ENCODE measurements at regions not wholly inside any gene's neighbourhood (a gene's known extent, or its start where the extent isn't known, plus 50 kb on each side); places are given as distances from the start of the nearest gene placed in this dataset.
"Not testable (repeated sequence)": the region's sequence is repeated elsewhere in the genome, so short reads cannot be mapped to it uniquely, and the experiment has no call there.

GRCh38 chr21:5103880-5104561 lies 5417.4 kb upstream of the TPTE start:
- not testable (repeated sequence) for DNase-seq (ENCODE audit: low read depth)

DNA sequence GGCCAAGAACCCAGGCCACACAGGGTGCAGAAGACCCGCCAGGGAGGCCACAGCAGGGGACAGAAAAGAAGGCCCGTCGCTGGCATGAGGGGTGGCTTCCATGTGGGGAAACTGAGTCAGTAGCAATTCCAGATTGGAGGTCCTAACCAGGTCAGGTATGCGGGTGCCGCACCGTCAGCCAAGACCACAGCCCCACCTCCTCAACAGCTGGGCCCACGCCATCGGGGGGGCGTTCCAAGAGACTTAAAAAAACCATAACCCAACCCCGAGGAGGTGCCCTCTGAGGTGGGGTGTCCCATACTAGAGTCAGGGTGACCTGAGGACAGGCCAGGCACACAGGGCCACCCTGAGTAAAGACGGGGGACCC lies 5416.8 kb upstream of the TPTE start:
- not testable (repeated sequence) for DNase-seq (ENCODE audit: low read depth)

DNA sequence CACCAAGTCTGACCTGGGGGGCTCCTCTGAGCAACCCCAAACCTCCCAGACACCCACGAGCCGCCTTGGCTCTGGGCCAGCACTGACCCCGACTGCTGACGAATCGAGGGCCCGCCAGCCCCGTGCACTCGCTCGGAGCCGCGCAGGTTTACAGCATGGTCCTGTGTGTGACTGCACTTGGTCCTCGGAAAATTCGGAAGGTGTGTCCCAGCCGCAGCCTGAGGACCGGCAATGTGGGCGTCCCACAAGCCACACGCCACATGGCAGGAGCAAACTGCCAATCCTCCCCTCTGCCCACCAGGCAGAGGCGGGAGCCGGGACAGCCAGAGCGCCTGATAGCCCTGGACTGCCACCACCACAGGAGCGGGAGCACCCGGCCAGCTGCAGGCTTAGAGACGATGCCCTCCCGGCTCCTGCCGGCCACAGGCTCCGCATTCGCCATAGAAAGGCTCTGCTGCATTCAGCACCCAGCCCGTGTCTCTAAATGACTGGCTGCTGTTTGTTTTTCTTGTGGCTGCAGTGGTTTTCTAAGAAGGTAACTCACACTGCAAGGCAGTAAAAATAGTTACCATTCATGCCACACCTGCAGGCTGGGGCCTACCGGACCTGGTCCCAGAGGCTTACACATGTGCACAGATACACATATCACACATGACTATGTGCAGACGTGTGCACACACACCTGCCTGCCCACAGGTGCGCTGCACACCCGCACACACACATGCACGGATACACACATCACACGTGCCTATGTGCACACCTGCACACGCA lies 5415.3 kb upstream of the TPTE start:
- not testable (repeated sequence) for DNase-seq (ENCODE audit: low read depth)

DNA sequence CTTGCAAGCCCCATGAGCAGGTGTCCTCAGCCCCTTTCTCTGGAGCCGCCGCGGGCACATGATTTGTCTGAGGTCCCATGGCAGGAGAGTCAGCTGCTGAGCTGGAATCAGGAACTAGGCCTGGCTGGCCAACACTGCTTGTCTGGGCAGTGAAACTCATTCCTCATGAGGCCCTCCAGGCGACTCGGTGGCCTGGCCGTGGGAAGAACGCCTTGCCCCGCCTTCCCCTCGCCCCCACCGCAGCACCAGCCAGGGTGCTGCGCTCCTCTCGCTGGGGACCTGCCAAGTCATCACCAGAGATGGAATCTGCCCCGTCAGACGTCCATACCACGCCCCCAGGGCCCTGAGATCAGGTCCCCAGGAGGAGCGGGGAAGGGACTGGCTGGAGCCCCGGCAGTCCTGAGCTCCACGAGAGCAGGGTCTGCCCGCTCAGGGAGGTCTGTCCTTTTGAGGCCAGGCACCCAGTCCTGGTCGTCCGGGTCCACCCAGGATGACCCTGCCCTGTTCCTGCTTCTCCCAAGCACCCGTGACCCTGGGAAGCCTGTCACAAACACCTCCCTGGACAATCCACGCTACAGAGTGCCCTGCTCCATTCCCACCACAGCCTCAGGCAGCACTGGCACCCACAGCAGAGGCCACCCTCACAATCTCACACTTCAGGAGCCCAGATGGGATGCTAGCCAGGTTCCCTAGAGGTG lies 5414.5 kb upstream of the TPTE start:
- DNase-seq (ENCODE audit: low read depth), result not testable (repeated sequence)

DNA sequence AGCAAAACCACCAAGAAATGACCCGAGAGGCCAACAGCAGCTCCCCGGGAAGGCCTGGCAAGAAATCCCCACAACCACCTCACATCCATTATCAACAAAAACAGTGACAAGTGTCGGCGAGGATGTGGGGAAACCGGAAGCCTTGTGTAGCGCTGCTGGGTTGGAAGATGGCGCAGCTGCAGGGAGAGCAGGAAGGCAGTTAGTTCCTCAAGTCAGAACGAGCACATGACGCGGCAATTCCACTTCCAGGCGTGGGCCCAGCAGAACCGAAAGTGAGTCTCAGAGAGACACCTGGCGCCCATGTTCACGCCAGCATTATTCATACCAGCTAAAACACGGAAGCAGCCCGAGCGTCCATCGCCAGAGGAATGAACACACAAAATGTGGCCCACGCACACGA lies 5413.7 kb upstream of the TPTE start:
- not testable (repeated sequence) for DNase-seq (ENCODE audit: low read depth)

GRCh38 chr21:5108048-5108775 lies 5413.2 kb upstream of the TPTE start:
- DNase-seq (ENCODE audit: low read depth), result not testable (repeated sequence)

GRCh38 chr21:5111197-5111596 lies 5410.2 kb upstream of the TPTE start:
- DNase-seq (ENCODE audit: low read depth), result not testable (repeated sequence)

- DNase-seq (ENCODE audit: low read depth), result not testable (repeated sequence)
Measured at GRCh38 chr21:5113092-5113491, 5408.3 kb upstream of the TPTE start.

DNA sequence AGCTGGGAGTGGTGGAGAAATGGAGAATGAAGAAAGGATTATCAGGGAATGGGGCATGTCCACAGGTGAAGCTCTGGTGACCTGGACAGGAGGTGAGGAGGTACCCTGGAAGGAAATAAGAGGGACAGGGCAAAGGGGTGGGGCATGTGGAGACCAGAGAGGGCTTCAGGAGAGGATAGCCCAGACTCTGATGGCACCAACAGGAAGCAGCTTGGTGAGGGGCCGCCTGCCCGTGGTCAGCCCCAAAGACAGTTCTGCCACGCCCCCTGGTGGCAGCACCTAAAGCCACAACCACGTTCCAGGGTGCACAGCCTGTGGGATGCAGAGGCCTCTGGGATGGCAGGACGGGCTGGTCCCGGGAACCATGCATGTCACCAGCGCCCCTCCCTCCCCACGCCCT lies 5406.9 kb upstream of the TPTE start:
- DNase-seq (ENCODE audit: low read depth), result not testable (repeated sequence)

- not testable (repeated sequence) for DNase-seq (ENCODE audit: low read depth)
Measured at GRCh38 chr21:5114893-5115645, 5406.3 kb upstream of the TPTE start.

- not testable (repeated sequence) for DNase-seq (ENCODE audit: low read depth)
Measured at GRCh38 chr21:5115646-5116343, 5405.6 kb upstream of the TPTE start.

DNA sequence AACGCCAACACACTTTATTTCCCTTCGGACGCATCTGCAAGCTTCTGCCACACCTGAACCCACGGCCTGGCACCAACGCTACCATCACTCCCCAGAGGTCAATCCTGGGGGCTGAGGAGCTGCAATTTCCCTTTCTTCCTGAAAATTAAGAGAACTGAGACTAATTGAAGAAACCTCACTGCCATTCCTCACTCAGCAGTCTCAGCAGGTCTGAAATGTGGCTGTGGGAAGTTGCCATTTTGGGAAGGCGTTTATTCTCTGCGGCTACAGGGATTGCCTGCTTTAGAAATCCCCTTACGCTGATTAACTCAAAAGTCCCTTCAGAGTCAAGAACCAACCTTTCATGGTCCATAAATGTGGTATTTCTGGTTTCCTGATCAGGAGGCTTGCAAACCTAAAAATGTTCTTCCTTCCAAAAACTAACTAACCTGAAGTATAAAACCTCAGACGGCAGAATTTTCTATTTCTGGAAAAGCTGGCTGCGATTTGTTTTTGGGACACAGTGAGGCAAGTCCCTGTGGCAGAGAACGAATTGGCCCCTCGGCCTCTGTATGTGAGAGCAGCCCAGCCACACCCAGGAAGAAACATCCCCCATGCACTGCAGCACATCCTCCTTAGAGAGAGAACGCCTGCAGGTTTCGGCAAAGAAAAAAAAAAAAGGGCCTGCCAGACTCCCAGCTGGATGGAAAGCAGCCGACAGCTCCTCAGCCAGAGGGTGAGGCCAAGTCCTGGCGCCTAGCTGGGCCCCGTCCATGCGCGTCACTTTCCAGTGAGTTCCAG lies 5404.8 kb upstream of the TPTE start:
- DNase-seq (ENCODE audit: low read depth), result not testable (repeated sequence)

DNA sequence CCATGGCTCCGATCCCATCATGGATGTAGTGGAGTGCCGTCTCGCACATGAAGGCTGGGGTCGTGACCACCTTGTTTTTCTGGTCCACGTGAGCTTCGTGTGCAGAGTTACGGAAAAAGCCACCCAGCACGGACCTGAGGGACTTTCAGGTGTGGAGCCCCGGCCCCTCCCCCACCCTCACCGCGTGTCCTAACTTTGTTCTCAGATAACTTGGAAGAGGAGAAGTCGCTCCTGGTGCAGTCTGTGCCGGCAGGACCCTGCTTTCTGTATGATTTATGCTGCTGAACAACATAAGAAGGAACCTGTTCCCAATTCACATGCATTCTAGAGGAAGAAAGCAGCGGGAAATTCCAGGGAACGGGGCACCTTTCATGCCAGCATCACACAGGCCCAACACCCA lies 5404.2 kb upstream of the TPTE start:
- DNase-seq (ENCODE audit: low read depth), result not testable (repeated sequence)

DNA sequence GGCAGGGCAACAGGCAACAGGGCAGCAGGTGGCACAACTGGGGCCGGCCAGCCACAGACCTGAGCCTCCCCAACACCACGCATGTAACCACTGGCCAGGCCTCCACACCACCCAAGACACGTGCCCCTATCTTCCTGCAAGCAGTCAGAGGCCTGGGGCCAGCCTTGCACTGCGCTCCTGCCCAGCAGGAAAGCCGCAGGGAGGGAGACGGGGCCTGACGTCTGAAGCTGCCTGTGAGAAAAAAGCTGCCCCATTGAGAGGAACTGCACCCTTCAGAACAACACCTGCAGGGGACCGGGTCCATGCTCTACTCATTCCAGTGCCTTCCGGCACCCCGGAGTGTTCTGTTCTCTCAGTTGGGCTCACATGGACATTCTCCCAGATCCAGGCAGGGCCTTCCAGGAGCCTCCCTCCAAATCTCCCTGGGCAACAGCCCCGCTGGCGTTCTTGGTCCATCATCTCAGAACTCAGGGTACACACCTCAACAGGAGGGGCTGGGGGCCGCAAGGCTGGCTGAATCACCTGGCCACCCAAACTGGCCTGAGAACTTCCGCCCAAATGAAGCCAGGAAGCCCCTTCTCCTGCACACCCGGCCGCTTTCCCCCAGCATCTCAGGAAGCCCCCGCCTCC lies 5403.6 kb upstream of the TPTE start:
- not testable (repeated sequence) for DNase-seq (ENCODE audit: low read depth)

DNA sequence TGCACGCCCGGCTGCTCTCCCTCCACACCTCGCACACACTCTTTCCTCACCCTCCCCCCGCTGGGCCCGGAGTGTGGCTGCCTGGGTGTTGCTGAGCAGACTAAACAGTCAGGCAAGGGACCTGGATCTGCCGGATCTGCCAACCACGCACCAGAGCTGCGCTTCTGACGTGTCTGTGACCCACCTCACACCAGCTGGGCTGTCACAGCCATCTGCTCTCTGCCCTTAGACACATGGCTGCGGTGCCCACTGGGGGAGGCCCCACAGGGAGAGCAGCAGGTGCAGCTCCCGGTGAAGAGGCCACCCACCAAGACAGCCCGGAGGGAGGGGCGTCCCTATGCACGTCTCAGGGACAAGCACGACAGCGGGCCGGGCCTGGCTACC lies 5403.1 kb upstream of the TPTE start:
- DNase-seq (ENCODE audit: low read depth), result not testable (repeated sequence)

DNA sequence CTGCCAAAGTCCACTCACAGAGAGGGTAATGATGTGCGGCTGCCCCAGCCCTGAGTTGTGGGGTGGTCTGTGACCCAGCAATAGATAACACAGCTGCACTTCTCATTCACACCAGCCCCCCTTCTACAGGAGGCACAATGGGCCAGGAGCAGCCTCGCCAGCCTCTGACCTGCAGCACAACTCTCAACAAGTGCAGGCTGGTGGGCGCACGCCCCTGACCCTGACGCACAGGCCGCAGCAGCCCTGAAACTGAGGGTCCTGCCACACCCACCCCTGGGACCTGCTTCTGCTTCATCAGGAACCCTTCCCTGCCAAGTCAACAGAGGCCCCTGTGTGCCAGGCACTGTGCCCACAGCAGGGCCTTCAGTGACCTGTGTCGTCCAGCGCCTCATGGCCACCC lies 5402.2 kb upstream of the TPTE start:
- DNase-seq (ENCODE audit: low read depth), result not testable (repeated sequence)

GRCh38 chr21:5121399-5121798 lies 5400.0 kb upstream of the TPTE start:
- DNase-seq (ENCODE audit: low read depth), result not testable (repeated sequence)

GRCh38 chr21:5121849-5122248 lies 5399.5 kb upstream of the TPTE start:
- DNase-seq (ENCODE audit: low read depth), result not testable (repeated sequence)

- peak; percentile 49 for DNase-seq (ENCODE audit: low read depth)
Measured at GRCh38 chr21:5123655-5124054, 5397.7 kb upstream of the TPTE start.
